ENCODE measurements at regions not wholly inside any gene's neighbourhood (a gene's known extent, or its start where the extent isn't known, plus 50 kb on each side); places are given as distances from the start of the nearest gene placed in this dataset.
A peak's percentile ranks its signal among the peaks of the same experiment; 100 is the strongest.

DNA sequence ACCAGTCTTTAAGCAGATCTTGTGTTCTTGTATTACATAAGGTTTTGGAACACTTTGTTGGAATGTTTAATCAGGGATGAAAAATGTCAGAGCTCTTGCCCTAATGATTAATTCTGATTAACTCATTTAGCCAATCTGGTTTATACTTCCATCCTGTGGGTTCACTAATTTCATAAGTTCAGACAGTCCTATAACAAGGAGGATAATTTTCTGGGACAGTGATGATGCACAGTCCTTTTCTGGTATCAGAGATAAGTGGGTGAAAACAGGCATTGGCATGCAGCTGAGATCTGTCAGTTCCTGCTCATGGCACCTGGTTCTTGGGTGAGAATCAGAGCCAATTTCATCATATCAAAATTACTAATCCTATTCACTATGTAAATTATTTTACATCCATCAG lies 125.0 kb upstream of the LAMA2 start:
- Histone ChIP-seq H3K9me1 (ENCODE audit: control insufficient read depth, extremely low read depth, insufficient read depth, low read length) (no peaks in the 10 kb centered on the region), H3K9ac (ENCODE audit: control insufficient read depth, extremely low read depth, insufficient read depth, low read length) (no peak overlapping the region), H3K36me3 (ENCODE audit: control insufficient read depth in 2 of 2, extremely low read depth in 1 of 2, insufficient read depth in 2 of 2, low read length in 2 of 2) (no peaks in the 10 kb centered on the region), H3K79me2 (ENCODE audit: control insufficient read depth, insufficient read depth, low read length) (no peaks in the 10 kb centered on the region), H4K20me1 (ENCODE audit: control insufficient read depth, extremely low read depth, insufficient read depth, low read length) (no peaks in the 10 kb centered on the region), H3K27me3 (ENCODE audit: control insufficient read depth, extremely low read depth, insufficient read depth, low read length) (no peaks in the 10 kb centered on the region), H3K4me1 (ENCODE audit: control insufficient read depth, extremely low read depth, insufficient read depth, low read length) (peaks cover 22% of the 10 kb centered on the region), H3K9me3 (ENCODE audit: control insufficient read depth, low read depth, low read length) (no peaks in the 10 kb centered on the region), H2AFZ (ENCODE audit: control insufficient read depth, low read length) (no peak overlapping the region), H3K4me3 (ENCODE audit: control insufficient read depth in 2 of 3, extremely low read depth in 1 of 3, insufficient read depth in 2 of 3, low read depth in 1 of 3, low read length in 3 of 3) (no peak overlapping the region), H3K27ac (ENCODE audit: control insufficient read depth, insufficient read depth, low read length) (peak overlapping the region; percentile 32), H3K4me2 (ENCODE audit: control insufficient read depth, extremely low read depth, insufficient read depth, low read depth, low read length) (peak overlapping the region; percentile 23)
- DNase-seq (ENCODE audit: low read depth, low spot score) (peak; percentile 72), FAIRE-seq (peak; percentile 80)
- TF ChIP-seq EZH2 (IDR thresholded peaks at IDR 0.05; ENCODE audit: low read length), result no peak
- TF ChIP-seq, protein P1, sequence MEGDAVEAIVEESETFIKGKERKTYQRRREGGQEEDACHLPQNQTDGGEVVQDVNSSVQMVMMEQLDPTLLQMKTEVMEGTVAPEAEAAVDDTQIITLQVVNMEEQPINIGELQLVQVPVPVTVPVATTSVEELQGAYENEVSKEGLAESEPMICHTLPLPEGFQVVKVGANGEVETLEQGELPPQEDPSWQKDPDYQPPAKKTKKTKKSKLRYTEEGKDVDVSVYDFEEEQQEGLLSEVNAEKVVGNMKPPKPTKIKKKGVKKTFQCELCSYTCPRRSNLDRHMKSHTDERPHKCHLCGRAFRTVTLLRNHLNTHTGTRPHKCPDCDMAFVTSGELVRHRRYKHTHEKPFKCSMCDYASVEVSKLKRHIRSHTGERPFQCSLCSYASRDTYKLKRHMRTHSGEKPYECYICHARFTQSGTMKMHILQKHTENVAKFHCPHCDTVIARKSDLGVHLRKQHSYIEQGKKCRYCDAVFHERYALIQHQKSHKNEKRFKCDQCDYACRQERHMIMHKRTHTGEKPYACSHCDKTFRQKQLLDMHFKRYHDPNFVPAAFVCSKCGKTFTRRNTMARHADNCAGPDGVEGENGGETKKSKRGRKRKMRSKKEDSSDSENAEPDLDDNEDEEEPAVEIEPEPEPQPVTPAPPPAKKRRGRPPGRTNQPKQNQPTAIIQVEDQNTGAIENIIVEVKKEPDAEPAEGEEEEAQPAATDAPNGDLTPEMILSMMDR (optimal IDR thresholded peaks at IDR 0.05 in 1 of 3, IDR thresholded peaks at IDR 0.05 in 1 of 3, conservative IDR thresholded peaks at IDR 0.05 in 1 of 3; ENCODE audit: extremely low read depth in 1 of 3, insufficient read depth in 2 of 3, low read length in 3 of 3), result no peak
- dilution Hi-C loops (cut with MboI; ENCODE audit: extremely low pct_ligation_motif_present, low sequenced_read_pairs), result no loop called here

DNA sequence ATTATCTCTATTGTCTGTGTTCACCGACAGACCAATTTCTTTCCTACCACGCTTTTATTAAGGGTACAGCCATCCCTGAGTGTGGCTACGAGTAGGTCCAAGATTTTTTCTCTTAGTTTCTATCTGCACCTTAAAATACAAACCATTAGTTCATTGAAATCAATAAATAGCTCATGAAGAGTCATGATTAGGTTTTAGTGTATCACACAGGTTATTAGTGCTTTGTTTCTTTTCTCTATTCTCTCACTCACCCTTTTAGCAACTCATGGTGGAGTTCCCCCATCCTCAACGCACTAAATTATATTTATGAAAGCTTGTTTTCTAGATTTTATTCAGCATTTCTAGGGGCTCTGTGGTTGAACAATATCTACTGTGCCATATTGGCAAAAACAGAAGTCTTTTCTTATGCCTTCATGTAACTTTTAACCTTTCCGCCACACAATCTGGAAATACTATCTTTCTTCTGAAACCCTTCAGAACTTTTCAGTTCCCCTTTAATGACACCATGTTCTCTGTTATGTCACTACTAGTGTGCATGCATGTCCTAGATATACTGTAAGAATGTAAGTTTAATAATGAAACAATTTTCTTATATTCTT lies 128.2 kb upstream of the LAMA2 start:
- no peaks in the 10 kb centered on the region for H3K36me3 ChIP-seq (ENCODE audit: control insufficient read depth in 2 of 2, extremely low read depth in 1 of 2, insufficient read depth in 2 of 2, low read length in 2 of 2)
- no peaks in the 10 kb centered on the region for H4K20me1 ChIP-seq (ENCODE audit: control insufficient read depth, extremely low read depth, insufficient read depth, low read length)
- no peak for FAIRE-seq
- TF ChIP-seq EZH2 (IDR thresholded peaks at IDR 0.05; ENCODE audit: low read length), result no peak
- TF ChIP-seq, protein P1 (optimal IDR thresholded peaks at IDR 0.05 in 1 of 3, IDR thresholded peaks at IDR 0.05 in 1 of 3, conservative IDR thresholded peaks at IDR 0.05 in 1 of 3; ENCODE audit: extremely low read depth in 1 of 3, insufficient read depth in 2 of 3, low read length in 3 of 3), result no peak
- no peaks in the 10 kb centered on the region for H3K79me2 ChIP-seq (ENCODE audit: control insufficient read depth, insufficient read depth, low read length)
- no peak overlapping the region for H3K27ac ChIP-seq (ENCODE audit: control insufficient read depth, insufficient read depth, low read length)
- no peaks in the 10 kb centered on the region for H3K9me1 ChIP-seq (ENCODE audit: control insufficient read depth, extremely low read depth, insufficient read depth, low read length)
- DNase-seq (ENCODE audit: low read depth, low spot score), result no peak
- H3K4me2 ChIP-seq (ENCODE audit: control insufficient read depth, extremely low read depth, insufficient read depth, low read depth, low read length), result no peak overlapping the region
- no peak overlapping the region for H3K9ac ChIP-seq (ENCODE audit: control insufficient read depth, extremely low read depth, insufficient read depth, low read length)
- H3K4me3 ChIP-seq (ENCODE audit: control insufficient read depth in 2 of 3, extremely low read depth in 1 of 3, insufficient read depth in 2 of 3, low read depth in 1 of 3, low read length in 3 of 3), result no peak overlapping the region
- H3K27me3 ChIP-seq (ENCODE audit: control insufficient read depth, extremely low read depth, insufficient read depth, low read length), result no peaks in the 10 kb centered on the region
- no peaks in the 10 kb centered on the region for H3K9me3 ChIP-seq (ENCODE audit: control insufficient read depth, low read depth, low read length)
- dilution Hi-C loops (cut with MboI; ENCODE audit: extremely low pct_ligation_motif_present, low sequenced_read_pairs), result no loop called here
- peaks cover 21% of the 10 kb centered on the region for H3K4me1 ChIP-seq (ENCODE audit: control insufficient read depth, extremely low read depth, insufficient read depth, low read length)
- H2AFZ ChIP-seq (ENCODE audit: control insufficient read depth, low read length), result no peak overlapping the region
